ENCODE measurements at regions not wholly inside any gene's neighbourhood (a gene's known extent, or its start where the extent isn't known, plus 50 kb on each side); places are given as distances from the start of the nearest gene placed in this dataset.

- no peak for DNase-seq (ENCODE audit: low spot score)
- in situ Hi-C loops (cut with MboI; ENCODE audit: low sequenced_read_pairs, unreplicated experiment) = no loop called here
- no peak for TF ChIP-seq CTCF (IDR thresholded peaks at IDR 0.05; ENCODE audit: borderline replicate concordance, control extremely low read depth, extremely low read depth, insufficient read depth, missing control alignments)
These were observed 432.7 kb downstream of the ZNF521 start for GRCh38 chr18:24919181-24919797.

DNA sequence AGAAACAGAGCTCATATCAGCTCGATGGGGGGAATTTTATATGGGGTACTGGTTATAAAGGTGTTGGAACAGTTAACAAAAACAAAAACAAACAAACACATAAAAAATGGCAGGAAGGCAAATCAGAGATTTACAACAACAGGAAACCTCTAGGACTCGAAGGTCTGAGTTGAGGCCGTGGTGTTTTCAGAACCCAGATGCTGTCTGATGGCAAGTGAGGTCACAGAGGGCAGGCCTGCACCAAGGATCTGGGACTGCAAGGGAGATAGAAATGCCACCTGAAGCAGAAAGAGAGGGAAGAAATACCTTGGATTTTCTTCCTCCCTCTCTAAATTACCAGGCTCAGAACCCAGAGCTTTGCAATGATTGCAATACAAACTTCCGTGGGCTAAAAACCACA lies 429.5 kb downstream of the ZNF521 start:
- in situ Hi-C loops (cut with MboI; ENCODE audit: low sequenced_read_pairs, unreplicated experiment) = no loop called here
- DNase-seq (ENCODE audit: low spot score) = no peak
- no peak for TF ChIP-seq CTCF (IDR thresholded peaks at IDR 0.05; ENCODE audit: borderline replicate concordance, control extremely low read depth, extremely low read depth, insufficient read depth, missing control alignments)

GRCh38 chr18:24923138-24923537 lies 428.8 kb downstream of the ZNF521 start:
- no peak for TF ChIP-seq CTCF (IDR thresholded peaks at IDR 0.05; ENCODE audit: borderline replicate concordance, control extremely low read depth, extremely low read depth, insufficient read depth, missing control alignments)
- DNase-seq (ENCODE audit: low spot score) = no peak

GRCh38 chr18:24924066-24924716 lies 427.8 kb downstream of the ZNF521 start:
- TF ChIP-seq CTCF (IDR thresholded peaks at IDR 0.05; ENCODE audit: borderline replicate concordance, control extremely low read depth, extremely low read depth, insufficient read depth, missing control alignments) = no peak
- in situ Hi-C loops (cut with MboI; ENCODE audit: low sequenced_read_pairs, unreplicated experiment) = no loop called here
- no peak for DNase-seq (ENCODE audit: low spot score)

More at GRCh38 chr18:24923138-24923537, 428.8 kb downstream of the ZNF521 start:
- in situ Hi-C loops (cut with MboI; ENCODE audit: low sequenced_read_pairs, unreplicated experiment) = no loop called here

GRCh38 chr18:24926649-24927048 lies 425.3 kb downstream of the ZNF521 start:
- in situ Hi-C loops (cut with MboI; ENCODE audit: low sequenced_read_pairs, unreplicated experiment) = no loop called here
- TF ChIP-seq CTCF (IDR thresholded peaks at IDR 0.05; ENCODE audit: borderline replicate concordance, control extremely low read depth, extremely low read depth, insufficient read depth, missing control alignments) = no peak
- DNase-seq (ENCODE audit: low spot score) = no peak

GRCh38 chr18:24928301-24928878 lies 423.6 kb downstream of the ZNF521 start:
- no peak for DNase-seq (ENCODE audit: low spot score)
- in situ Hi-C loops (cut with MboI; ENCODE audit: low sequenced_read_pairs, unreplicated experiment) = no loop called here
- no peak for TF ChIP-seq CTCF (IDR thresholded peaks at IDR 0.05; ENCODE audit: borderline replicate concordance, control extremely low read depth, extremely low read depth, insufficient read depth, missing control alignments)

Data from GM13976 (cell line).